ENCODE measurements at regions not wholly inside any gene's neighbourhood (a gene's known extent, or its start where the extent isn't known, plus 50 kb on each side); places are given as distances from the start of the nearest gene placed in this dataset.
"Not testable (repeated sequence)": the region's sequence is repeated elsewhere in the genome, so short reads cannot be mapped to it uniquely, and the experiment has no call there.

DNA sequence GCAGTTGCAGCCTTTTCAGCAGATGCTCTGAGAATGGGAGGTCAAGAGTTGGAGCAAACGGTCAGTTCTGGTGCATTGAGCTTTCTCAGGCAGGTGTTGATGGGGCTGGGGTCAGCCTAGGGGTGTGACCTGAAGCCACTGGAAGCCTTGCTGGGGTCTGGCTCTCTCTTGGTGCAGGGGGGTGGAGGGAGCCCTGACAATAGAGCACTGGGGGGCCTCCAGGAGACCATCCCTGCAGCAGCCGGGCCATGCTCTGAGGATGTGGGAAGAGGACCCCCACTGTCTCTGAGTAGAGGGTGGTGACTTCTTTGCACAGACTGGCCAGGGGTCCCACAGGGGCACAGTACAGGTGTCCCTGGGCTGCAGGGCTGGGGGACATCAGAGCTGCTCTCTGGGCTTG is 528.8 kb downstream of the GOLGA6L6 start:
- H3K36me3 ChIP-seq (ENCODE audit: control insufficient read depth in 5 of 5, insufficient read depth in 5 of 5, low read length in 5 of 5); H3K4me1 ChIP-seq (ENCODE audit: control insufficient read depth in 5 of 5, insufficient read depth in 5 of 5, low read length in 5 of 5); H3K27ac ChIP-seq (ENCODE audit: low read depth, low read length); H3K4me3 ChIP-seq (ENCODE audit: low read depth in 1 of 5, low read length in 5 of 5); H3K27me3 ChIP-seq (ENCODE audit: control insufficient read depth in 5 of 5, insufficient read depth in 4 of 5, low read length in 5 of 5); H3K9me3 ChIP-seq (ENCODE audit: control insufficient read depth in 5 of 5, low read length in 5 of 5); H3K9ac ChIP-seq (ENCODE audit: low read length in 5 of 5): not testable (repeated sequence)

DNA sequence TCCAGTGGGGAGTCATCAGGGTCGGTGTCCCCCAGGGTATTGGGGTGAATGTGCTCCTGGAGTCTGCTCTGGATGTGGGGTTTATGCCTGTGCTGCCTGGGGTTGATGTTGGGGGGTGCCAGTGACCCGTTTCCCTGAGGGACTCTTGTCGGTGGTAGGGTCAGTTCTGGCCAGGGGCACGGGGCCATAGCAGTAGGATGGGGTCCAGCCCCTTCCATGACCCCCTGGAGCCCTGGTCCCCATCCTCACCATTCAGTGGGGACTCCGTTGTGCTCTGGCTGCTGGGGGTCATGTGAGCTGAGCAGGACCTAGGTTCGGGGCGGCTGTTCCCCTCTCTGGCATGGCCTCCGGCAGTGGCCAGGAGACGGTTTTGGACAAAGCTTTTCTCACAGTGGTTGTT is 530.8 kb downstream of the GOLGA6L6 start:
- not testable (repeated sequence) for H3K36me3 ChIP-seq (ENCODE audit: control insufficient read depth in 5 of 5, insufficient read depth in 5 of 5, low read length in 5 of 5); H3K27ac ChIP-seq (ENCODE audit: low read depth, low read length); H3K9ac ChIP-seq (ENCODE audit: low read length in 5 of 5); H3K27me3 ChIP-seq (ENCODE audit: control insufficient read depth in 5 of 5, insufficient read depth in 4 of 5, low read length in 5 of 5); H3K9me3 ChIP-seq (ENCODE audit: control insufficient read depth in 5 of 5, low read length in 5 of 5); H3K4me3 ChIP-seq (ENCODE audit: low read depth in 1 of 5, low read length in 5 of 5); H3K4me1 ChIP-seq (ENCODE audit: control insufficient read depth in 5 of 5, insufficient read depth in 5 of 5, low read length in 5 of 5)

DNA sequence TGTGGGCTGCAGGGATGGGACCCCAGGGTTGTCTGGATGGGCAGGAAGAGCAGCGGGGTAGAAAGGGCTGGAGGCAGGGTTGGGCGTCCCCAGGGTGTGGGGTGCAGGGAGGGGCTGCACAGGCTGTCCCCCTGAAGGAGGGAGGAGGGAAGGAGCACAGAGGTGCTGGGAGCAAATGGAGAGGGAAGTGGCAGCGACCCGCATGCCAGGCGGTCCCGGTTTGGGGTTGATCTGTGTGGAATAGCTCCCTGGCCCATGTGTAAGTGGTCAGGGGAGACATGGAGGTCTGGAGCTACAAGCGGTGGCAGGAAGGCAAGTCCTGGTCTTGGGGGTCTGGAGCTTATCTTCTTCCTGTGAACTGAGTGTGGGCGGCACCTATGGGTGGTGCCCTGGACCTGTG is 532.0 kb downstream of the GOLGA6L6 start:
- not testable (repeated sequence) for H3K4me3 ChIP-seq (ENCODE audit: low read depth in 1 of 5, low read length in 5 of 5); H3K27ac ChIP-seq (ENCODE audit: low read depth, low read length); H3K36me3 ChIP-seq (ENCODE audit: control insufficient read depth in 5 of 5, insufficient read depth in 5 of 5, low read length in 5 of 5); H3K27me3 ChIP-seq (ENCODE audit: control insufficient read depth in 5 of 5, insufficient read depth in 4 of 5, low read length in 5 of 5); H3K4me1 ChIP-seq (ENCODE audit: control insufficient read depth in 5 of 5, insufficient read depth in 5 of 5, low read length in 5 of 5); H3K9ac ChIP-seq (ENCODE audit: low read length in 5 of 5); H3K9me3 ChIP-seq (ENCODE audit: control insufficient read depth in 5 of 5, low read length in 5 of 5)

DNA sequence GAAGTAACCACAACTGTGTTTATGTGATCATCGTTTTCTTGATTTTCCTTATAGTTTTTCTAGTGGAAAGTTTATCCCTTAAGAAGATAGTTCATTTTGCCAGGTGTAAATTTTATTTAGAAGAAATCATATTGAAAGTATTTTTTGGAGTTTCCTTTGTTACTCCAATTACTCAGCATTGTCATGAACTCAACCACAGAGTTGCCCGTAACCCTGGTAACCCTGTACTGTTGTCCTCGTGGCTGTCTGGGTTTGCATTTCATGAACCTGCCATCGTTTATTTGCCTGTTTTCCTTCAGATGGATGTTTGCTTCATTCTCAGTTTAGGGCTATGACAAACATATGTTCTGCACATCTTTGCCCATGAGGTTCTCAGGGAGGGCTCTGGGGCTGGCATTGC is 534.3 kb downstream of the GOLGA6L6 start:
- H3K27ac ChIP-seq (ENCODE audit: low read depth, low read length); H3K4me3 ChIP-seq (ENCODE audit: low read depth in 1 of 5, low read length in 5 of 5); H3K36me3 ChIP-seq (ENCODE audit: control insufficient read depth in 5 of 5, insufficient read depth in 5 of 5, low read length in 5 of 5); H3K9me3 ChIP-seq (ENCODE audit: control insufficient read depth in 5 of 5, low read length in 5 of 5); H3K4me1 ChIP-seq (ENCODE audit: control insufficient read depth in 5 of 5, insufficient read depth in 5 of 5, low read length in 5 of 5); H3K27me3 ChIP-seq (ENCODE audit: control insufficient read depth in 5 of 5, insufficient read depth in 4 of 5, low read length in 5 of 5); H3K9ac ChIP-seq (ENCODE audit: low read length in 5 of 5): not testable (repeated sequence)

DNA sequence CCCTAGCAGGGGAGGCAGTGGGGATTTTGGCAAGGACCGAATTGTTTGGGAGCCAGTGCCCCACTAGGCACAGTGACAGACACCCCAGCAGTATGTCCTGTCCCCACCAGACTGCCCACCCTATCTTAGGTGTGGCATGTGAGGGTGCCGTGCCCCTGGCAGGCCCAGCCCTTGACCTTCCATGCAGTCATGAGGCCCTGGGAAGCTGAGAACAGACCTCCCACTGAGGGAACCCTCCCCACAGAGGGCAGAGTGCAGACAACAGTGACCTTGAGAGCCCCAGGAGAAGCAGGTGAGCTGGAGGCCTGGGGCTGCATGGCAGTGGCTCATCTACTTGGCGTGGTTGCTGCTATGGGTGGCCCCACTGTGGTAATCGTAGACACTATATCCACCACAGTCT is 538.1 kb downstream of the GOLGA6L6 start:
- H3K9ac ChIP-seq (ENCODE audit: low read length in 5 of 5); H3K4me3 ChIP-seq (ENCODE audit: low read depth in 1 of 5, low read length in 5 of 5); H3K36me3 ChIP-seq (ENCODE audit: control insufficient read depth in 5 of 5, insufficient read depth in 5 of 5, low read length in 5 of 5); H3K27me3 ChIP-seq (ENCODE audit: control insufficient read depth in 5 of 5, insufficient read depth in 4 of 5, low read length in 5 of 5); H3K9me3 ChIP-seq (ENCODE audit: control insufficient read depth in 5 of 5, low read length in 5 of 5); H3K4me1 ChIP-seq (ENCODE audit: control insufficient read depth in 5 of 5, insufficient read depth in 5 of 5, low read length in 5 of 5); H3K27ac ChIP-seq (ENCODE audit: low read depth, low read length): not testable (repeated sequence)

DNA sequence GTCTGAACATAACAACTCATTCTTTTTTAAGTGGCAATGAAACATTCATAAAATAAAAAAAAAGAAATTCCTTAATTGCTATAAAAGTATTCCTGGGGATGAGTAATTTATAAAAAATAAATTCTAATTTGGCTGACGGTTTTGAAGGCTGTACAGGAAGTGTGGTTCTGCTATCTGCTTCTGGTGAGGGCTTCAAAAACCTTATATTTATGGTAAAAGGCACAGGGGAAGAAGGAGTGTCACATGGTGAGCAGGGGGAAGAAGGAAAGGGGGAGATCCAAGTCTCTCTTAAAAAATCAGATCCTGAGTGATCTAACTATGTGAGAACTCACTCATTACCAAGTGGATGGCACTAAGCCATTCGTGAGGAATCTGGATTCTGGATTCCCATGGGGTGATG is 539.0 kb downstream of the GOLGA6L6 start:
- H3K9me3 ChIP-seq (ENCODE audit: control insufficient read depth in 5 of 5, low read length in 5 of 5); H3K4me1 ChIP-seq (ENCODE audit: control insufficient read depth in 5 of 5, insufficient read depth in 5 of 5, low read length in 5 of 5); H3K9ac ChIP-seq (ENCODE audit: low read length in 5 of 5); H3K27me3 ChIP-seq (ENCODE audit: control insufficient read depth in 5 of 5, insufficient read depth in 4 of 5, low read length in 5 of 5); H3K4me3 ChIP-seq (ENCODE audit: low read depth in 1 of 5, low read length in 5 of 5); H3K27ac ChIP-seq (ENCODE audit: low read depth, low read length); H3K36me3 ChIP-seq (ENCODE audit: control insufficient read depth in 5 of 5, insufficient read depth in 5 of 5, low read length in 5 of 5): not testable (repeated sequence)

DNA sequence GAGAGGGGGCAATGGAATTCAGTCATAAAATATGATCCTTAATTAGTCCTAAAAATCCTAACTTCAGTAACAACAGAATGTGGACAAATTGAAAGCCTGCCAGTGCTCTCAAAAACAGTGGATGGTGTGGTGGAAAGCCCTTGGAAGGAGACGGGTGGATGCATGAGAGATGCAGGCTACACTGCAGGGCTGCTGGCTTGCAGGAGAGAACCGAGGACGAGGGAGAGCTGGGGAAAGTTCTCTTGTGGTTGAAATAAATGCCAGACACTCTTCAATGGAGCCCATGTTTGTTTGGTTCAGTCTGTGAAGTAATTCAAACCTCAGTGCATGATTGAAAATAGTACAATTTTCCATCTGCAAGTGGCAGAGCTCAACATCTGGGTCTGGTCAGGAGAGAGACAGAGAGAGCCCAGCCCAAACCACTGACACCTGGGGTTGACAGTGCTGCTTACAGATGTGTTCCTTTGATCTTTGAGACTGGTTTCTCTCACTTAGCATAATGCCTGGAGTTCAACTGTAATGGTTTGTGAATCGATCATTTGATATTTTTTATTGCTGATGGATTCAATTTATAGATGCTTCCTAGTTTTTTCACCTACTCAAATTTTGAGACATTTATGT is 544.9 kb downstream of the GOLGA6L6 start:
- not testable (repeated sequence) for H3K9ac ChIP-seq (ENCODE audit: low read length in 5 of 5); H3K27ac ChIP-seq (ENCODE audit: low read depth, low read length); H3K27me3 ChIP-seq (ENCODE audit: control insufficient read depth in 5 of 5, insufficient read depth in 4 of 5, low read length in 5 of 5); H3K4me1 ChIP-seq (ENCODE audit: control insufficient read depth in 5 of 5, insufficient read depth in 5 of 5, low read length in 5 of 5); H3K36me3 ChIP-seq (ENCODE audit: control insufficient read depth in 5 of 5, insufficient read depth in 5 of 5, low read length in 5 of 5); H3K9me3 ChIP-seq (ENCODE audit: control insufficient read depth in 5 of 5, low read length in 5 of 5); H3K4me3 ChIP-seq (ENCODE audit: low read depth in 1 of 5, low read length in 5 of 5)

DNA sequence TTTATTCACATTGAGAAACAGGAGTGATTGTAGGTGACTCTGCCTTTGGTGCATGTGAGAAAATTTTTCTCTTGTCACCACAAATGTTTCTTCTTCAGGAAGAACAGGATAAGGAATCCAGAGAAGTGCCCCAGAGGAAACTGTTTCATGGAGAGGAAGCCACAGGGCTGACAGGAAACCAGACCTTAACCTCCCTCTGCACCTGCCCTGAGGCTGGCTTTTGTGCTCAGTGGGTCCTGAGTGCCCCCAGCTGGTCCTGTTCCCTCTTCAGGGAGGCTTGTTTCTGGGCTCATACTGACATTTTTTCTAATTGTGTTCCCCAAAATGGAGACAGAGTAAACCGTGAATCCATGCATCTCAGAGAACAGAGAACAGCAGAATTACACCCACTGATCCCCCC is 546.3 kb downstream of the GOLGA6L6 start:
- H3K27ac ChIP-seq (ENCODE audit: low read depth, low read length); H3K9me3 ChIP-seq (ENCODE audit: control insufficient read depth in 5 of 5, low read length in 5 of 5); H3K27me3 ChIP-seq (ENCODE audit: control insufficient read depth in 5 of 5, insufficient read depth in 4 of 5, low read length in 5 of 5); H3K9ac ChIP-seq (ENCODE audit: low read length in 5 of 5); H3K4me1 ChIP-seq (ENCODE audit: control insufficient read depth in 5 of 5, insufficient read depth in 5 of 5, low read length in 5 of 5); H3K36me3 ChIP-seq (ENCODE audit: control insufficient read depth in 5 of 5, insufficient read depth in 5 of 5, low read length in 5 of 5); H3K4me3 ChIP-seq (ENCODE audit: low read depth in 1 of 5, low read length in 5 of 5): not testable (repeated sequence)

DNA sequence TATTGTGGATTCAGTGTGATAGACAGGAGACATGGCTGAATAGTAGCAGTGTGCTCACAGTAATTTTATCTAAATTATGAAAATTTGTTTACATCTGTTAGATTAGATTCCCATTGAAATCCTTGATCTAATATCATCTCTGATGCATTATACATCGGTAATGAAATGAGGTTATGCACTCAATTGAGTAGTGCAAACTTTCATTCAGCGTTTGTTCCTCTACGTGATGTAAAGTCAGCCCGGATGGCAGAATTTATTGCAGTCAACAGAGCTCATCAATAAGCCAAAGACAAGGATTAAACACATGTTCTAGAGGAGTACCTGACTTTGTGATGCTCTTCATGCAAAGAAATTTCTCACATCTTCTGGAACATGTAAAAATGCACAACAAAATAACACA is 549.2 kb downstream of the GOLGA6L6 start:
- Histone ChIP-seq H3K27ac (ENCODE audit: low read depth, low read length) (no peak overlapping the region), H3K4me1 (ENCODE audit: control insufficient read depth in 5 of 5, insufficient read depth in 5 of 5, low read length in 5 of 5) (no peaks in the 10 kb centered on the region), H3K27me3 (ENCODE audit: control insufficient read depth in 5 of 5, insufficient read depth in 4 of 5, low read length in 5 of 5) (no peaks in the 10 kb centered on the region), H3K9me3 (ENCODE audit: control insufficient read depth in 5 of 5, low read length in 5 of 5) (peaks cover 0 to 12% (median 0%) of the 10 kb centered on the region in 5 donors), H3K36me3 (ENCODE audit: control insufficient read depth in 5 of 5, insufficient read depth in 5 of 5, low read length in 5 of 5) (no peaks in the 10 kb centered on the region), H3K4me3 (ENCODE audit: low read depth in 1 of 5, low read length in 5 of 5) (no peak overlapping the region), H3K9ac (ENCODE audit: low read length in 5 of 5) (no peak overlapping the region)

DNA sequence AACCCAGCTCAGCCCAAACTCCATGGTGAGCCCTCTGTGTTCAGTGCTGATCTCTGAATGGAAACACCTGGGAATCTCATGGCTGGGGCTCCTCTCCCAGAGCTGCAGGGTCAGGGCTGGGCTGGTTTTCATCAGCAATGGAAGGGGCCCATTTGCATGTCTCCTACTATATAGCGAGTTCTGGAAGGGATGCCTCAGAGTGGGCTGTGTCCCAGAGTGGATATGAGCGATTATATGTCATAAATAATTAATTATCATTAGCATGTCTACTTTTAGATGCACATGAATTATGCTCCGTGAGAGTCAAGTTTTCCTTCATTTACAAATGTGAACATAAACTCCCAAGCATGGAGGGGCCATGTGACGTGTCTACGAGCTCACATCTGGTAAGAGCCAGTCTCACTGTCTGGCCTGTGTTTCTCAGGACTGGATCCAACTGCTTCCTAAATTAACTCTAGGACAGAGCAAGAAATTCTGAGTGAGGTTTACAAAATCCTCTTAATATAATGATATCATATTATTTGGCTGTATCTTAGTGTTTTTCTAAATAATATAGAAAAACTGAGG is 553.4 kb downstream of the GOLGA6L6 start:
- Histone ChIP-seq H3K4me1 (ENCODE audit: control insufficient read depth in 5 of 5, insufficient read depth in 5 of 5, low read length in 5 of 5) (no peaks in the 10 kb centered on the region), H3K27me3 (ENCODE audit: control insufficient read depth in 5 of 5, insufficient read depth in 4 of 5, low read length in 5 of 5) (no peaks in the 10 kb centered on the region), H3K9ac (ENCODE audit: low read length in 5 of 5) (no peak overlapping the region), H3K36me3 (ENCODE audit: control insufficient read depth in 5 of 5, insufficient read depth in 5 of 5, low read length in 5 of 5) (no peaks in the 10 kb centered on the region), H3K4me3 (ENCODE audit: low read depth in 1 of 5, low read length in 5 of 5) (no peak overlapping the region), H3K27ac (ENCODE audit: low read depth, low read length) (no peak overlapping the region), H3K9me3 (ENCODE audit: control insufficient read depth in 5 of 5, low read length in 5 of 5) (peaks cover 0 to 12% (median 0%) of the 10 kb centered on the region in 5 donors)
